SU-DHL-6 (cell line): ENCODE measurements at regions not wholly inside any gene's neighbourhood (a gene's known extent, or its start where the extent isn't known, plus 50 kb on each side); places are given as distances from the start of the nearest gene placed in this dataset.

Experiments used
- H2AFZ ChIP-seq: fragments of 200-600 bp; sonication (generic); 2 replicates; pipeline ENCODE4 v1.6.1; 2014; ENCODE audit warnings: low read depth, mild to moderate bottlenecking, moderate library complexity, mixed read lengths, antibody characterized with exemption, low read length; ENCODE audit not compliant: severe bottlenecking
- H3F3A ChIP-seq: fragments of 200-600 bp; shearing (Covaris generic); 2 replicates; pipeline ENCODE4 v1.6.0; 2016; ENCODE audit warnings: antibody characterized with exemption, mild to moderate bottlenecking; ENCODE audit not compliant: insufficient read depth
- H3K27ac ChIP-seq: fragments of 200-600 bp; sonication (generic); 2 replicates; pipeline ENCODE4 v1.5.1; 2016; ENCODE audit warnings: low read depth, mild to moderate bottlenecking, low read length, moderate library complexity, mixed read lengths
- H3K27me3 ChIP-seq: fragments of 200-600 bp; sonication (generic), shearing (Covaris generic); 2 replicates; pipeline ENCODE4 v1.6.0; 2014; ENCODE audit warnings: mild to moderate bottlenecking, low read length
- H3K36me3 ChIP-seq: fragments of 200-600 bp; sonication (generic); 2 replicates; pipeline ENCODE4 v1.6.1; 2014; ENCODE audit warnings: mild to moderate bottlenecking, low read length, mixed read lengths
- H3K4me2 ChIP-seq: fragments of 300-600, 200-600 bp; shearing (Covaris generic), sonication (generic); 2 replicates; pipeline ENCODE4 v1.6.0; 2014; ENCODE audit warnings: low read length, low read depth, mild to moderate bottlenecking; ENCODE audit not compliant: poor library complexity, severe bottlenecking
- H3K4me3 ChIP-seq: fragments of 200-600 bp; sonication (generic); 2 replicates; pipeline ENCODE4 v1.5.1; 2014; ENCODE audit warnings: antibody characterized with exemption, low read length, mild to moderate bottlenecking, mixed read lengths; ENCODE audit not compliant: insufficient read depth, poor library complexity, severe bottlenecking
- H3K79me2 ChIP-seq: fragments of 200-600 bp; sonication (generic); 2 replicates; pipeline ENCODE4 v1.6.1; 2014; ENCODE audit warnings: mild to moderate bottlenecking, low read length, moderate library complexity; ENCODE audit not compliant: insufficient read depth
- H3K9ac ChIP-seq: fragments of 200-600 bp; sonication (generic); 2 replicates; pipeline ENCODE4 v1.7.0; 2014; ENCODE audit warnings: mild to moderate bottlenecking, low read length
- H3K9me2 ChIP-seq: fragments of 200-600 bp; sonication (generic); replicated peaks from 2 replicates; pipeline ENCODE4 v1.6.1; 2014; ENCODE audit warnings: low read length; ENCODE audit not compliant: insufficient read depth
- H3K9me3 ChIP-seq: fragments of 200-600 bp; sonication (generic); 2 replicates; pipeline ENCODE4 v1.6.1; 2014; ENCODE audit warnings: low read length, mixed read lengths; ENCODE audit not compliant: insufficient read depth
- H4K20me1 ChIP-seq: fragments of 200-600 bp; sonication (generic); 2 replicates; pipeline ENCODE4 v1.6.1; 2014; ENCODE audit warnings: low read depth, mild to moderate bottlenecking, antibody characterized with exemption, low read length, moderate library complexity, mixed read lengths
- CTCF ChIP-seq: fragments of 200-600 bp; sonication (generic); IDR thresholded peaks from one replicate; pipeline ENCODE4 v1.5.1; 2017; ENCODE audit warnings: antibody characterized with exemption, mild to moderate bottlenecking, low read length, moderate library complexity; ENCODE audit not compliant: insufficient read depth, poor library complexity, severe bottlenecking
- EZH2phosphoT487 ChIP-seq: fragments of 200-600 bp; sonication (generic), shearing (Covaris generic); conservative IDR thresholded peaks from 2 replicates; pipeline ENCODE4 v1.6.1; 2018; ENCODE audit warnings: mild to moderate bottlenecking, antibody characterized with exemption, low read length, moderate library complexity, mixed read lengths

- H3F3A ChIP-seq: no peaks in the 10 kb centered on the region
- TF ChIP-seq CTCF: no peak
- no peak for TF ChIP-seq EZH2phosphoT487
- H3K79me2 ChIP-seq: no peaks in the 10 kb centered on the region
- no peak overlapping the region for H3K9ac ChIP-seq
- no peaks in the 10 kb centered on the region for H3K9me3 ChIP-seq
- H3K27me3 ChIP-seq: no peaks in the 10 kb centered on the region
- no peaks in the 10 kb centered on the region for H3K9me2 ChIP-seq
- H3K36me3 ChIP-seq: no peaks in the 10 kb centered on the region
- H3K27ac ChIP-seq: no peak overlapping the region
- H3K4me2 ChIP-seq: no peak overlapping the region
- H4K20me1 ChIP-seq: no peaks in the 10 kb centered on the region
- H2AFZ ChIP-seq: no peak overlapping the region
- H3K4me3 ChIP-seq: no peak overlapping the region
These were observed 708.9 kb upstream of the CCDC179 start for GRCh38 chr11:23569134-23569533.

- Histone ChIP-seq H3K9me3 (no peaks in the 10 kb centered on the region), H3K9ac (no peak overlapping the region), H2AFZ (no peak overlapping the region), H3K36me3 (no peaks in the 10 kb centered on the region), H3F3A (no peaks in the 10 kb centered on the region), H3K9me2 (no peaks in the 10 kb centered on the region), H3K27me3 (no peaks in the 10 kb centered on the region), H3K27ac (no peak overlapping the region), H4K20me1 (no peaks in the 10 kb centered on the region), H3K79me2 (no peaks in the 10 kb centered on the region), H3K4me2 (no peak overlapping the region), H3K4me3 (no peak overlapping the region)
- no peak for TF ChIP-seq EZH2phosphoT487
- no peak for TF ChIP-seq CTCF
These were observed 709.3 kb upstream of the CCDC179 start for GRCh38 chr11:23569547-23569946.

GRCh38 chr11:23570828-23571227 is 710.6 kb upstream of the CCDC179 start:
- Histone ChIP-seq H3K9me3 (no peaks in the 10 kb centered on the region), H3K36me3 (no peaks in the 10 kb centered on the region), H4K20me1 (no peaks in the 10 kb centered on the region), H2AFZ (no peak overlapping the region), H3K4me2 (no peak overlapping the region), H3K27me3 (no peaks in the 10 kb centered on the region), H3K27ac (no peak overlapping the region), H3F3A (no peaks in the 10 kb centered on the region), H3K9ac (no peak overlapping the region), H3K79me2 (no peaks in the 10 kb centered on the region), H3K9me2 (no peaks in the 10 kb centered on the region), H3K4me3 (no peak overlapping the region)
- TF ChIP-seq CTCF: no peak
- no peak for TF ChIP-seq EZH2phosphoT487
